PC-3 (cell line): ENCODE measurements at regions not wholly inside any gene's neighbourhood (a gene's known extent, or its start where the extent isn't known, plus 50 kb on each side); places are given as distances from the start of the nearest gene placed in this dataset.
A peak's percentile ranks its signal among the peaks of the same experiment; 100 is the strongest.

Experiments
- ATAC-seq: fragments of 200-7000 bp; cut with Tn5 transposase; 2 replicates; pipeline ENCODE4 v1.9.1; 2020; ENCODE audit warnings: mild to moderate bottlenecking, moderate library complexity
- BruUV-seq: library from RNA; stranded (reverse); fragments of 400-500 nt; replicated peaks from 2 replicates; lab custom pipeline; 2021; lab: Mats Ljungman, UMichigan
- CTCF ChIA-PET: fragments of 300-600 bp; sonication (Branson Sonifier 250); formaldehyde crosslinking; loops from one replicate; lab custom pipeline; 2022; ENCODE audit warnings: antibody characterized with exemption; lab: Charles Lee
- POLR2A ChIA-PET: fragments of 300-600 bp; sonication (Branson Sonifier 250); formaldehyde crosslinking; loops from one replicate; lab custom pipeline; 2022; ENCODE audit warnings: antibody characterized with exemption; ENCODE audit not compliant: unreplicated experiment; lab: Charles Lee
- DNase-seq: peaks from one replicate; pipeline ENCODE4 v3.0.0-alpha.2; 2015
- H2AFZ ChIP-seq: fragments of 300-600 bp; sonication (generic); 2 replicates; pipeline ENCODE4 v1.6.0; 2016; ENCODE audit warnings: antibody characterized with exemption, low read length
- H3F3A ChIP-seq: fragments of 300-600 bp; sonication (generic); one replicate; pipeline ENCODE4 v1.6.0; 2017; ENCODE audit warnings: antibody characterized with exemption, low read length, control low read depth, mild to moderate bottlenecking; ENCODE audit not compliant: unreplicated experiment
- H3K27ac ChIP-seq: fragments of 300-600 bp; sonication (generic); 2 replicates; pipeline ENCODE4 v1.5.1; 2016; ENCODE audit warnings: mild to moderate bottlenecking, low read length
- H3K27me3 ChIP-seq: fragments of 300-600 bp; sonication (generic); 2 replicates; pipeline ENCODE4 v1.6.1; 2016; ENCODE audit warnings: low read length, mixed read lengths
- H3K36me3 ChIP-seq: fragments of 300-600 bp; sonication (generic); 2 replicates; pipeline ENCODE4 v1.6.1; 2016; ENCODE audit warnings: low read depth, mixed run types, low read length, mixed read lengths
- H3K4me1 ChIP-seq: fragments of 300-600 bp; sonication (generic); 2 replicates; pipeline ENCODE4 v1.5.1; 2016; ENCODE audit warnings: low read length; ENCODE audit not compliant: insufficient read depth
- H3K4me2 ChIP-seq: fragments of 300-600 bp; sonication (generic); 2 replicates; pipeline ENCODE4 v1.6.0; 2016; ENCODE audit warnings: low read length
- H3K4me3 ChIP-seq: fragments of 300-600 bp; sonication (generic); 2 replicates; pipeline ENCODE4 v1.5.1; 2016; ENCODE audit warnings: mild to moderate bottlenecking, low read length, mixed read lengths
- H3K79me2 ChIP-seq: fragments of 300-600 bp; sonication (generic); 2 replicates; pipeline ENCODE4 v1.6.1; 2017; ENCODE audit warnings: low read length, mixed read lengths
- H3K9ac ChIP-seq: fragments of 300-600 bp; sonication (generic); 2 replicates; pipeline ENCODE4 v1.6.0; 2016; ENCODE audit warnings: mild to moderate bottlenecking, low read length
- H3K9me2 ChIP-seq: fragments of 300-600 bp; sonication (generic); replicated peaks from 2 replicates; pipeline ENCODE4 v1.6.1; 2016; ENCODE audit warnings: mixed run types, low read length, mixed read lengths
- H3K9me3 ChIP-seq: fragments of 300-600 bp; sonication (generic); 2 replicates; pipeline ENCODE4 v1.6.1; 2016; ENCODE audit warnings: low read length, mixed read lengths
- H4K20me1 ChIP-seq: fragments of 300-600 bp; sonication (generic); 2 replicates; pipeline ENCODE4 v1.6.1; 2016; ENCODE audit warnings: low read length, mixed read lengths
- EZH2 ChIP-seq: fragments of 300-600 bp; sonication (generic); IDR thresholded peaks from one replicate; pipeline ENCODE4 v1.6.1; 2017; ENCODE audit warnings: antibody characterized with exemption, mild to moderate bottlenecking, low read length; ENCODE audit not compliant: unreplicated experiment
- EZH2phosphoT487 ChIP-seq: fragments of 300-600 bp; sonication (generic); IDR thresholded peaks from 2 replicates; pipeline ENCODE4 v1.6.1; 2018; ENCODE audit warnings: mild to moderate bottlenecking, antibody characterized with exemption, low read length, borderline replicate concordance
- intact Hi-C: fragments of 100-400 bp; cut with micrococcal nuclease; formaldehyde crosslinking; loops from 2 replicates; pipeline ENCODE4 v1.9.0; 2023
- TF ChIP-seq, protein P1 (sequence below): fragments of 300-600 bp; sonication (generic); conservative IDR thresholded peaks from 2 replicates; pipeline ENCODE4 v1.5.1; 2017; ENCODE audit warnings: antibody characterized with exemption, low read depth, mild to moderate bottlenecking, low read length

DNA sequence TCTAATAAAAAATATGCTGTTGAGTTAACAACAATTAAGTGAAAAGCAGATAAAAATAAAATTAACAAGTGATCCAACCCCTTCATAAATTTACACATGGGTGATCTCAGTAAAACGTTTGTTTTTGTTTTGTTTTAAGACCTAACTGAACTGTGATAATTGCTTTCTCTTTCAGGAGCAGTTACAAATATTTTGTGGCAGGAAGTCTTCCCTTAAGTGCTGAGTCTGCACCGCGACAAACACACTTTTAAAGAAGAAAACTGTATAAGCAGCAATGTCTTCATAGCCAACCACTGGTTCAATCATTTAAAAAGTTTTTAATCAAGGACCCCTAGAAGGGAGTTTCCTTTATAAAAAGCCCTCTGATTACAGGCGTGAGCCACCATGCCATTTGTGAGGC, 53.7 kb upstream of the NFKB1 start:
- DNase-seq, result no peak
- no peak overlapping the region for H3K4me3 ChIP-seq
- H3K9me2 ChIP-seq, result no peaks in the 10 kb centered on the region
- H3K9me3 ChIP-seq, result no peaks in the 10 kb centered on the region
- H3K27me3 ChIP-seq, result no peaks in the 10 kb centered on the region
- ATAC-seq, result no peak
- H3K4me2 ChIP-seq, result no peak overlapping the region
- no peak for TF ChIP-seq EZH2phosphoT487
- TF ChIP-seq, protein P1, sequence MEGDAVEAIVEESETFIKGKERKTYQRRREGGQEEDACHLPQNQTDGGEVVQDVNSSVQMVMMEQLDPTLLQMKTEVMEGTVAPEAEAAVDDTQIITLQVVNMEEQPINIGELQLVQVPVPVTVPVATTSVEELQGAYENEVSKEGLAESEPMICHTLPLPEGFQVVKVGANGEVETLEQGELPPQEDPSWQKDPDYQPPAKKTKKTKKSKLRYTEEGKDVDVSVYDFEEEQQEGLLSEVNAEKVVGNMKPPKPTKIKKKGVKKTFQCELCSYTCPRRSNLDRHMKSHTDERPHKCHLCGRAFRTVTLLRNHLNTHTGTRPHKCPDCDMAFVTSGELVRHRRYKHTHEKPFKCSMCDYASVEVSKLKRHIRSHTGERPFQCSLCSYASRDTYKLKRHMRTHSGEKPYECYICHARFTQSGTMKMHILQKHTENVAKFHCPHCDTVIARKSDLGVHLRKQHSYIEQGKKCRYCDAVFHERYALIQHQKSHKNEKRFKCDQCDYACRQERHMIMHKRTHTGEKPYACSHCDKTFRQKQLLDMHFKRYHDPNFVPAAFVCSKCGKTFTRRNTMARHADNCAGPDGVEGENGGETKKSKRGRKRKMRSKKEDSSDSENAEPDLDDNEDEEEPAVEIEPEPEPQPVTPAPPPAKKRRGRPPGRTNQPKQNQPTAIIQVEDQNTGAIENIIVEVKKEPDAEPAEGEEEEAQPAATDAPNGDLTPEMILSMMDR, result no peak
- TF ChIP-seq EZH2, result no peak
- no peaks in the 10 kb centered on the region for H3K79me2 ChIP-seq
- no peak overlapping the region for H3K27ac ChIP-seq
- H3F3A ChIP-seq, result no peaks in the 10 kb centered on the region
- no peaks in the 10 kb centered on the region for H3K36me3 ChIP-seq
- intact Hi-C loops, result no loop called here
- H3K9ac ChIP-seq, result no peak overlapping the region
- ChIA-PET POLR2A (no interaction called here), CTCF (interaction anchor here (0.6 kb wide), 1 partner anchor 166 kb away, joined by 6 read pairs; no protein-coding TSS in a partner anchor)
- H4K20me1 ChIP-seq, result no peaks in the 10 kb centered on the region
- H3K4me1 ChIP-seq, result no peaks in the 10 kb centered on the region
- H2AFZ ChIP-seq, result no peak overlapping the region
- BruUV-seq, result no TSS peak

GRCh38 chr4:102449751-102450352, 51.3 kb upstream of the NFKB1 start:
- Histone ChIP-seq H3K4me1 (no peaks in the 10 kb centered on the region), H3F3A (no peaks in the 10 kb centered on the region), H3K9me2 (no peaks in the 10 kb centered on the region), H3K9me3 (no peaks in the 10 kb centered on the region), H3K4me2 (no peak overlapping the region), H3K4me3 (no peak overlapping the region), H3K36me3 (no peaks in the 10 kb centered on the region), H3K9ac (no peak overlapping the region), H3K27ac (no peak overlapping the region), H3K27me3 (no peaks in the 10 kb centered on the region), H4K20me1 (no peaks in the 10 kb centered on the region), H2AFZ (no peak overlapping the region), H3K79me2 (no peaks in the 10 kb centered on the region)
- intact Hi-C loops, result loop anchor here (2.0 kb wide), 3 partner anchors 51 to 559 kb away; partner anchors contain the start of gene NFKB1
- TF ChIP-seq, protein P1, result peak; percentile 75
- no peak for TF ChIP-seq EZH2
- POLR2A ChIA-PET, result no interaction called here
- BruUV-seq, result no TSS peak
- CTCF ChIA-PET, result no interaction called here
- peak; percentile 71 for ATAC-seq
- DNase-seq, result peak; percentile 73

GRCh38 chr4:102451266-102451665, 49.9 kb upstream of the NFKB1 start:
- ChIA-PET CTCF (no interaction called here), POLR2A (no interaction called here)
- H3F3A ChIP-seq, result no peaks in the 10 kb centered on the region
- H3K4me3 ChIP-seq, result no peak overlapping the region
- no peaks in the 10 kb centered on the region for H4K20me1 ChIP-seq
- TF ChIP-seq, protein P1, result no peak
- TF ChIP-seq EZH2phosphoT487, result no peak
- no peak for TF ChIP-seq EZH2
- intact Hi-C loops, result loop anchor here (2.0 kb wide), 2 partner anchors 50 to 558 kb away; partner anchors contain the start of gene NFKB1
- no peak for DNase-seq
- no peaks in the 10 kb centered on the region for H3K4me1 ChIP-seq
- no TSS peak for BruUV-seq
- no peaks in the 10 kb centered on the region for H3K9me3 ChIP-seq
- no peaks in the 10 kb centered on the region for H3K79me2 ChIP-seq
- H3K9me2 ChIP-seq, result no peaks in the 10 kb centered on the region
- no peak for ATAC-seq
- no peak overlapping the region for H3K27ac ChIP-seq
- no peaks in the 10 kb centered on the region for H3K27me3 ChIP-seq
- H3K9ac ChIP-seq, result no peak overlapping the region
- no peak overlapping the region for H3K4me2 ChIP-seq
- H2AFZ ChIP-seq, result no peak overlapping the region
- H3K36me3 ChIP-seq, result no peaks in the 10 kb centered on the region
